SK-N-SH treated with all-trans-retinoic acid at 6 μM for 48 hours (cell line): ENCODE measurements at regions not wholly inside any gene's neighbourhood (a gene's known extent, or its start where the extent isn't known, plus 50 kb on each side); places are given as distances from the start of the nearest gene placed in this dataset.

ENCODE experiments used
- ATAC-seq: fragments of 200-7000 bp; cut with Tn5 transposase; 3 replicates; pipeline ENCODE4 v1.9.1; 2020; ENCODE audit warnings: mild to moderate bottlenecking, moderate library complexity
- ARNTL ChIP-seq: fragments of 450-650 bp; formaldehyde crosslinking; IDR thresholded peaks from 2 replicates; pipeline ENCODE4 v1.5.0; 2020; ENCODE audit warnings: low read depth, mild to moderate bottlenecking, moderate library complexity, borderline replicate concordance
- BACH2 ChIP-seq: fragments of 250-450 bp; sonication (Bioruptor Pico); IDR thresholded peaks from 2 replicates; pipeline ENCODE4 v1.9.0; 2021; ENCODE audit warnings: mild to moderate bottlenecking, borderline replicate concordance
- CREB5 ChIP-seq: fragments of 250-450 bp; sonication (Bioruptor Pico); IDR thresholded peaks from 2 replicates; pipeline ENCODE4 v1.5.1; 2020; ENCODE audit warnings: low read depth, mild to moderate bottlenecking, moderate library complexity
- CSDC2 ChIP-seq: fragments of 250-450 bp; sonication (Bioruptor Pico); IDR thresholded peaks from 2 replicates; pipeline ENCODE4 v1.5.0; 2020; ENCODE audit warnings: mild to moderate bottlenecking, moderate library complexity
- ESRRG ChIP-seq: fragments of 250-450 bp; sonication (Bioruptor Pico); IDR thresholded peaks from 2 replicates; pipeline ENCODE4 v1.6.1; 2021; ENCODE audit warnings: mild to moderate bottlenecking
- GLIS3 ChIP-seq: fragments of 250-450 bp; sonication (Bioruptor Pico); IDR thresholded peaks from 2 replicates; pipeline ENCODE4 v1.5.0; 2020; ENCODE audit warnings: mild to moderate bottlenecking, moderate library complexity
- OSR1 ChIP-seq: fragments of 250-450 bp; sonication (Bioruptor Pico); IDR thresholded peaks from 2 replicates; pipeline ENCODE4 v1.8.0; 2022; ENCODE audit warnings: moderate library complexity, mild to moderate bottlenecking, inconsistent platforms
- PATZ1 ChIP-seq: fragments of 250-450 bp; sonication (Bioruptor Pico); IDR thresholded peaks from 2 replicates; pipeline ENCODE4 v1.8.0; 2020; ENCODE audit warnings: mild to moderate bottlenecking, moderate library complexity, borderline replicate concordance
- POU6F1 ChIP-seq: fragments of 250-450 bp; sonication (Bioruptor Pico); IDR thresholded peaks from 2 replicates; pipeline ENCODE4 v1.8.0; 2021; ENCODE audit warnings: low read depth, mild to moderate bottlenecking, moderate library complexity, borderline replicate concordance
- PPARA ChIP-seq: fragments of 250-450 bp; sonication (Bioruptor Pico); IDR thresholded peaks from 2 replicates; pipeline ENCODE4 v1.5.0; 2020; ENCODE audit warnings: mild to moderate bottlenecking, borderline replicate concordance
- RARB ChIP-seq: fragments of 250-450 bp; sonication (Bioruptor Pico); IDR thresholded peaks from 2 replicates; pipeline ENCODE4 v1.8.0; 2021; ENCODE audit warnings: mild to moderate bottlenecking, moderate library complexity
- SNAI2 ChIP-seq: fragments of 250-450 bp; sonication (Bioruptor Pico); IDR thresholded peaks from 2 replicates; pipeline ENCODE4 v1.5.0; 2020; ENCODE audit warnings: mild to moderate bottlenecking, moderate library complexity
- TCF4 ChIP-seq: fragments of 250-450 bp; sonication (Bioruptor Pico); IDR thresholded peaks from 2 replicates; pipeline ENCODE4 v1.8.0; 2021; ENCODE audit warnings: mild to moderate bottlenecking, moderate library complexity, borderline replicate concordance
- TOX ChIP-seq: fragments of 250-450 bp; sonication (Bioruptor Pico); IDR thresholded peaks from 2 replicates; pipeline ENCODE4 v1.8.0; 2021; ENCODE audit warnings: mild to moderate bottlenecking, moderate library complexity, borderline replicate concordance
- ZC3H10 ChIP-seq: fragments of 250-450 bp; sonication (Bioruptor Pico); IDR thresholded peaks from 2 replicates; pipeline ENCODE4 v1.5.1; 2021; ENCODE audit warnings: mild to moderate bottlenecking, moderate library complexity
- ZFP3 ChIP-seq: fragments of 250-450 bp; sonication (Bioruptor Pico); IDR thresholded peaks from 2 replicates; pipeline ENCODE4 v1.5.0; 2020; ENCODE audit warnings: mild to moderate bottlenecking, moderate library complexity
- ZNF70 ChIP-seq: fragments of 450-650 bp; formaldehyde crosslinking; IDR thresholded peaks from 2 replicates; pipeline ENCODE4 v1.5.0; 2020; ENCODE audit warnings: mild to moderate bottlenecking, moderate library complexity
- TF ChIP-seq, protein P1 (sequence below): fragments of 250-450 bp; sonication (Bioruptor Pico); IDR thresholded peaks from 2 replicates; pipeline ENCODE4 v1.5.1; 2021; ENCODE audit warnings: mild to moderate bottlenecking, moderate library complexity
- TF ChIP-seq, protein P2 (sequence below): fragments of 250-450 bp; sonication (Bioruptor Pico); IDR thresholded peaks from 2 replicates; pipeline ENCODE4 v1.5.0; 2020; ENCODE audit warnings: mild to moderate bottlenecking, moderate library complexity

- TF ChIP-seq RARB (no peak), ARNTL (CRISPR knock-in tag) (no peak), ZFP3 (CRISPR knock-in tag) (no peak), PATZ1 (CRISPR knock-in tag) (no peak), PPARA (CRISPR knock-in tag) (no peak), ZC3H10 (CRISPR knock-in tag) (no peak), SNAI2 (CRISPR knock-in tag) (no peak), POU6F1 (CRISPR knock-in tag) (no peak), ESRRG (CRISPR knock-in tag) (no peak), CSDC2 (CRISPR knock-in tag) (no peak), BACH2 (CRISPR knock-in tag) (no peak), TOX (CRISPR knock-in tag) (no peak), OSR1 (no peak), CREB5 (CRISPR knock-in tag) (no peak), GLIS3 (CRISPR knock-in tag) (no peak)
- TF ChIP-seq, protein P1, sequence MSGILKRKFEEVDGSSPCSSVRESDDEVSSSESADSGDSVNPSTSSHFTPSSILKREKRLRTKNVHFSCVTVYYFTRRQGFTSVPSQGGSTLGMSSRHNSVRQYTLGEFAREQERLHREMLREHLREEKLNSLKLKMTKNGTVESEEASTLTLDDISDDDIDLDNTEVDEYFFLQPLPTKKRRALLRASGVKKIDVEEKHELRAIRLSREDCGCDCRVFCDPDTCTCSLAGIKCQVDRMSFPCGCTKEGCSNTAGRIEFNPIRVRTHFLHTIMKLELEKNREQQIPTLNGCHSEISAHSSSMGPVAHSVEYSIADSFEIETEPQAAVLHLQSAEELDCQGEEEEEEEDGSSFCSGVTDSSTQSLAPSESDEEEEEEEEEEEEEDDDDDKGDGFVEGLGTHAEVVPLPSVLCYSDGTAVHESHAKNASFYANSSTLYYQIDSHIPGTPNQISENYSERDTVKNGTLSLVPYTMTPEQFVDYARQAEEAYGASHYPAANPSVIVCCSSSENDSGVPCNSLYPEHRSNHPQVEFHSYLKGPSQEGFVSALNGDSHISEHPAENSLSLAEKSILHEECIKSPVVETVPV = no peak
- TF ChIP-seq, protein P2, sequence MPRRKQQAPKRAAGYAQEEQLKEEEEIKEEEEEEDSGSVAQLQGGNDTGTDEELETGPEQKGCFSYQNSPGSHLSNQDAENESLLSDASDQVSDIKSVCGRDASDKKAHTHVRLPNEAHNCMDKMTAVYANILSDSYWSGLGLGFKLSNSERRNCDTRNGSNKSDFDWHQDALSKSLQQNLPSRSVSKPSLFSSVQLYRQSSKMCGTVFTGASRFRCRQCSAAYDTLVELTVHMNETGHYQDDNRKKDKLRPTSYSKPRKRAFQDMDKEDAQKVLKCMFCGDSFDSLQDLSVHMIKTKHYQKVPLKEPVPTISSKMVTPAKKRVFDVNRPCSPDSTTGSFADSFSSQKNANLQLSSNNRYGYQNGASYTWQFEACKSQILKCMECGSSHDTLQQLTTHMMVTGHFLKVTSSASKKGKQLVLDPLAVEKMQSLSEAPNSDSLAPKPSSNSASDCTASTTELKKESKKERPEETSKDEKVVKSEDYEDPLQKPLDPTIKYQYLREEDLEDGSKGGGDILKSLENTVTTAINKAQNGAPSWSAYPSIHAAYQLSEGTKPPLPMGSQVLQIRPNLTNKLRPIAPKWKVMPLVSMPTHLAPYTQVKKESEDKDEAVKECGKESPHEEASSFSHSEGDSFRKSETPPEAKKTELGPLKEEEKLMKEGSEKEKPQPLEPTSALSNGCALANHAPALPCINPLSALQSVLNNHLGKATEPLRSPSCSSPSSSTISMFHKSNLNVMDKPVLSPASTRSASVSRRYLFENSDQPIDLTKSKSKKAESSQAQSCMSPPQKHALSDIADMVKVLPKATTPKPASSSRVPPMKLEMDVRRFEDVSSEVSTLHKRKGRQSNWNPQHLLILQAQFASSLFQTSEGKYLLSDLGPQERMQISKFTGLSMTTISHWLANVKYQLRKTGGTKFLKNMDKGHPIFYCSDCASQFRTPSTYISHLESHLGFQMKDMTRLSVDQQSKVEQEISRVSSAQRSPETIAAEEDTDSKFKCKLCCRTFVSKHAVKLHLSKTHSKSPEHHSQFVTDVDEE (CRISPR knock-in tag) = no peak
- ATAC-seq = no peak
Measured at GRCh38 chr22:45061332-45061731, 51.5 kb upstream of the PHF21B start.

GRCh38 chr22:45064313-45065278 is 54.8 kb upstream of the PHF21B start:
- no peak for ATAC-seq
- no peak for TF ChIP-seq ZFP3 (CRISPR knock-in tag)
- TF ChIP-seq POU6F1 (CRISPR knock-in tag) = no peak
- TF ChIP-seq, protein P2 (CRISPR knock-in tag) = no peak
- no peak for TF ChIP-seq CSDC2 (CRISPR knock-in tag)
- no peak for TF ChIP-seq ARNTL (CRISPR knock-in tag)
- TF ChIP-seq PPARA (CRISPR knock-in tag) = no peak
- no peak for TF ChIP-seq PATZ1 (CRISPR knock-in tag)
- no peak for TF ChIP-seq TCF4
- TF ChIP-seq ZNF70 (CRISPR knock-in tag) = no peak
- TF ChIP-seq CREB5 (CRISPR knock-in tag) = no peak
- TF ChIP-seq RARB = no peak
- no peak for TF ChIP-seq SNAI2 (CRISPR knock-in tag)
